ENCODE measurements at regions not wholly inside any gene's neighbourhood (a gene's known extent, or its start where the extent isn't known, plus 50 kb on each side); places are given as distances from the start of the nearest gene placed in this dataset.
A peak's percentile ranks its signal among the peaks of the same experiment; 100 is the strongest.

- no peak for DNase-seq
Measured at GRCh38 chr7:4616116-4616515, 66.0 kb upstream of the FOXK1 start.

- no peak for DNase-seq
Measured at GRCh38 chr7:4621396-4621795, 60.7 kb upstream of the FOXK1 start.

- DNase-seq, result no peak
Measured at GRCh38 chr7:4626318-4626845, 55.7 kb upstream of the FOXK1 start.

- DNase-seq, result no peak
Measured at GRCh38 chr7:4629287-4629895, 52.7 kb upstream of the FOXK1 start.

- peak; percentile 82 for DNase-seq
Measured at GRCh38 chr7:4631380-4632179, 50.5 kb upstream of the FOXK1 start.

All from DMS79 treated with DMSO at 0.1 percent for 48 hours (cell line).